ENCODE measurements at regions not wholly inside any gene's neighbourhood (a gene's known extent, or its start where the extent isn't known, plus 50 kb on each side); places are given as distances from the start of the nearest gene placed in this dataset.

- no peak for DNase-seq (ENCODE audit: low spot score)
- in situ Hi-C loops (cut with HindIII; ENCODE audit: low sequenced_read_pairs): no loop called here
Observed at GRCh38 chr10:4077804-4078203, 292.8 kb upstream of the KLF6 start.

- in situ Hi-C loops (cut with HindIII; ENCODE audit: low sequenced_read_pairs): no loop called here
- DNase-seq (ENCODE audit: low spot score): no peak
Observed at GRCh38 chr10:4076983-4077382, 292.0 kb upstream of the KLF6 start.

GRCh38 chr10:4075443-4075842, 290.4 kb upstream of the KLF6 start:
- no peak for DNase-seq (ENCODE audit: low spot score)
- in situ Hi-C loops (cut with HindIII; ENCODE audit: low sequenced_read_pairs): no loop called here

GRCh38 chr10:4074545-4075407, 289.8 kb upstream of the KLF6 start:
- DNase-seq (ENCODE audit: low spot score): no peak
- in situ Hi-C loops (cut with HindIII; ENCODE audit: low sequenced_read_pairs): no loop called here

GRCh38 chr10:4073912-4074311, 288.9 kb upstream of the KLF6 start:
- in situ Hi-C loops (cut with HindIII; ENCODE audit: low sequenced_read_pairs): no loop called here
- DNase-seq (ENCODE audit: low spot score): no peak

GRCh38 chr10:4070921-4071660, 286.1 kb upstream of the KLF6 start:
- in situ Hi-C loops (cut with HindIII; ENCODE audit: low sequenced_read_pairs): no loop called here
- DNase-seq (ENCODE audit: low spot score): no peak

- DNase-seq (ENCODE audit: low spot score): no peak
- in situ Hi-C loops (cut with HindIII; ENCODE audit: low sequenced_read_pairs): no loop called here
Observed at GRCh38 chr10:4070184-4070583, 285.2 kb upstream of the KLF6 start.

GRCh38 chr10:4069491-4069890, 284.5 kb upstream of the KLF6 start:
- in situ Hi-C loops (cut with HindIII; ENCODE audit: low sequenced_read_pairs): no loop called here
- no peak for DNase-seq (ENCODE audit: low spot score)

- no peak for DNase-seq (ENCODE audit: low spot score)
- in situ Hi-C loops (cut with HindIII; ENCODE audit: low sequenced_read_pairs): no loop called here
Observed at GRCh38 chr10:4068629-4069028, 283.6 kb upstream of the KLF6 start.

- in situ Hi-C loops (cut with HindIII; ENCODE audit: low sequenced_read_pairs): no loop called here
- no peak for DNase-seq (ENCODE audit: low spot score)
Observed at GRCh38 chr10:4067931-4068561, 283.0 kb upstream of the KLF6 start.

GRCh38 chr10:4067531-4067930, 282.5 kb upstream of the KLF6 start:
- in situ Hi-C loops (cut with HindIII; ENCODE audit: low sequenced_read_pairs): no loop called here
- no peak for DNase-seq (ENCODE audit: low spot score)

- no peak for DNase-seq (ENCODE audit: low spot score)
Observed at GRCh38 chr10:4066581-4067390, 281.8 kb upstream of the KLF6 start.

GRCh38 chr10:4064489-4064888, 279.5 kb upstream of the KLF6 start:
- DNase-seq (ENCODE audit: low spot score): no peak
- in situ Hi-C loops (cut with HindIII; ENCODE audit: low sequenced_read_pairs): no loop called here

More at GRCh38 chr10:4066581-4067390, 281.8 kb upstream of the KLF6 start:
- in situ Hi-C loops (cut with HindIII; ENCODE audit: low sequenced_read_pairs): no loop called here

- DNase-seq (ENCODE audit: low spot score): no peak
Observed at GRCh38 chr10:4063717-4064116, 278.7 kb upstream of the KLF6 start.

GRCh38 chr10:4062751-4063150, 277.7 kb upstream of the KLF6 start:
- in situ Hi-C loops (cut with HindIII; ENCODE audit: low sequenced_read_pairs): no loop called here

More at GRCh38 chr10:4063717-4064116, 278.7 kb upstream of the KLF6 start:
- in situ Hi-C loops (cut with HindIII; ENCODE audit: low sequenced_read_pairs): no loop called here

GRCh38 chr10:4062072-4062471, 277.1 kb upstream of the KLF6 start:
- in situ Hi-C loops (cut with HindIII; ENCODE audit: low sequenced_read_pairs): no loop called here
- no peak for DNase-seq (ENCODE audit: low spot score)

More at GRCh38 chr10:4062751-4063150, 277.7 kb upstream of the KLF6 start:
- DNase-seq (ENCODE audit: low spot score): no peak

- in situ Hi-C loops (cut with HindIII; ENCODE audit: low sequenced_read_pairs): no loop called here
Observed at GRCh38 chr10:4061441-4061951, 276.5 kb upstream of the KLF6 start.

GRCh38 chr10:4059471-4060138, 274.6 kb upstream of the KLF6 start:
- in situ Hi-C loops (cut with HindIII; ENCODE audit: low sequenced_read_pairs): no loop called here
- DNase-seq (ENCODE audit: low spot score): no peak

More at GRCh38 chr10:4061441-4061951, 276.5 kb upstream of the KLF6 start:
- no peak for DNase-seq (ENCODE audit: low spot score)

Measured in G401 (cell line).